Liver (tissue), 8 donors: ENCODE measurements at regions not wholly inside any gene's neighbourhood (a gene's known extent, or its start where the extent isn't known, plus 50 kb on each side); places are given as distances from the start of the nearest gene placed in this dataset.

Experiments
- DNase-seq: peaks from one replicate; pipeline ENCODE4 v3.0.0-alpha.2; 2017; ENCODE audit warnings: low spot score
- H3K27ac ChIP-seq, 2 donors: one replicate each; pipeline ENCODE4 v1.7.0; 2013; ENCODE audit warnings: inconsistent platforms in 2 of 2, low read length in 2 of 2, control low read depth in 1 of 2, low read depth in 1 of 2, mild to moderate bottlenecking in 1 of 2
- H3K27me3 ChIP-seq, 4 donors: one replicate each; pipeline versions ENCODE4 v1.6.1 to v1.7.0; 2013; ENCODE audit warnings: low read length in 3 of 4, inconsistent platforms in 1 of 4, mild to moderate bottlenecking in 1 of 4, moderate library complexity in 1 of 4; ENCODE audit not compliant: control insufficient read depth in 4 of 4, insufficient read depth in 4 of 4
- H3K36me3 ChIP-seq, 4 donors: one replicate each; pipeline versions ENCODE4 v1.6.1 to v1.7.0; 2013; ENCODE audit warnings: low read length in 3 of 4, mild to moderate bottlenecking in 3 of 4, low read depth in 1 of 4, moderate library complexity in 1 of 4; ENCODE audit not compliant: control insufficient read depth in 4 of 4, insufficient read depth in 3 of 4
- H3K4me1 ChIP-seq, 4 donors: one replicate each; pipeline versions ENCODE4 v1.6.1 to v1.7.0; 2013; ENCODE audit warnings: low read length in 3 of 4, mild to moderate bottlenecking in 3 of 4, moderate library complexity in 1 of 4; ENCODE audit not compliant: control insufficient read depth in 4 of 4, insufficient read depth in 4 of 4
- H3K4me3 ChIP-seq, 3 donors: one replicate each; pipeline versions ENCODE4 v1.6.1 to v1.7.0; 2013; ENCODE audit warnings: low read length in 3 of 3, control low read depth in 1 of 3, low read depth in 1 of 3, mild to moderate bottlenecking in 1 of 3
- H3K9ac ChIP-seq, 2 donors: one replicate each; pipeline ENCODE4 v1.7.0; 2013; ENCODE audit warnings: low read length in 2 of 2, mild to moderate bottlenecking in 2 of 2, moderate library complexity in 2 of 2, control low read depth in 1 of 2, low read depth in 1 of 2
- H3K9me3 ChIP-seq, 4 donors: one replicate each; pipeline versions ENCODE4 v1.6.1 to v1.7.0; 2013; ENCODE audit warnings: low read length in 3 of 4; ENCODE audit not compliant: control insufficient read depth in 4 of 4
- FOXA1 ChIP-seq: IDR thresholded peaks from 2 replicates; pipeline ENCODE4 v1.6.1; 2016; ENCODE audit warnings: antibody characterized with exemption
- FOXA2 ChIP-seq: IDR thresholded peaks from 2 replicates; pipeline ENCODE4 v1.6.1; 2016; ENCODE audit warnings: antibody characterized with exemption
- GABPA ChIP-seq, 2 donors: IDR thresholded peaks in 1 of 2; conservative IDR thresholded peaks in 1 of 2; 2 replicates each; pipeline ENCODE4 v1.6.1; 2016; ENCODE audit warnings: antibody characterized with exemption in 2 of 2, mild to moderate bottlenecking in 1 of 2, moderate library complexity in 1 of 2
- HNF4A ChIP-seq, 2 donors: conservative IDR thresholded peaks; 2 replicates each; pipeline ENCODE4 v1.6.1; 2016; ENCODE audit warnings: antibody characterized with exemption in 2 of 2, mild to moderate bottlenecking in 2 of 2
- HNF4G ChIP-seq: IDR thresholded peaks from 2 replicates; pipeline ENCODE4 v1.6.1; 2016; ENCODE audit warnings: antibody characterized with exemption
- JUND ChIP-seq, 2 donors: IDR thresholded peaks; 2 replicates each; pipeline ENCODE4 v1.6.1; 2016; ENCODE audit warnings: antibody characterized with exemption in 2 of 2
- RAD21 ChIP-seq, 2 donors: IDR thresholded peaks; 2 replicates each; pipeline ENCODE4 v1.6.1; 2016; ENCODE audit warnings: antibody characterized with exemption in 2 of 2, mild to moderate bottlenecking in 2 of 2
- RXRA ChIP-seq, 2 donors: IDR thresholded peaks; 2 replicates each; pipeline ENCODE4 v1.6.1; 2017 to 2018; ENCODE audit warnings: antibody characterized with exemption in 2 of 2, mild to moderate bottlenecking in 1 of 2
- TAF1 ChIP-seq: conservative IDR thresholded peaks from 2 replicates; pipeline ENCODE4 v1.6.1; 2016; ENCODE audit warnings: antibody characterized with exemption, mild to moderate bottlenecking
- YY1 ChIP-seq: IDR thresholded peaks from 2 replicates; pipeline ENCODE4 v1.6.1; 2016; ENCODE audit warnings: antibody characterized with exemption, mild to moderate bottlenecking
- WGBS: extraction: QIAGEN DNeasy Blood & Tissue Kit; methylation state at CpG from one replicate; pipeline ENCODE4 v1.1.7; 2013; 5-methylcytosine and 5-hydroxymethylcytosine counted together
- TF ChIP-seq, protein P1 (sequence below): IDR thresholded peaks from 2 replicates; pipeline ENCODE4 v1.6.1; 2016; ENCODE audit warnings: antibody characterized with exemption
- TF ChIP-seq, protein P2 (sequence below): IDR thresholded peaks from 2 replicates; pipeline ENCODE4 v1.6.1; 2016; ENCODE audit warnings: antibody characterized with exemption
- TF ChIP-seq, protein P3 (sequence below): IDR thresholded peaks from 2 replicates; pipeline ENCODE4 v1.6.1; 2016; ENCODE audit warnings: antibody characterized with exemption, mild to moderate bottlenecking
- TF ChIP-seq, protein P4 (sequence below): fragments of 150-350 bp; IDR thresholded peaks from 2 replicates; pipeline ENCODE4 v1.5.1; 2017; ENCODE audit warnings: improper control_type of control experiment, low read depth, low read length; ENCODE audit not compliant: missing input control
- donor health status: healthy.
- donor health status: healthy.
- donor health status: healthy.
- donor health status: healthy.
- donor health status: healthy.

DNA sequence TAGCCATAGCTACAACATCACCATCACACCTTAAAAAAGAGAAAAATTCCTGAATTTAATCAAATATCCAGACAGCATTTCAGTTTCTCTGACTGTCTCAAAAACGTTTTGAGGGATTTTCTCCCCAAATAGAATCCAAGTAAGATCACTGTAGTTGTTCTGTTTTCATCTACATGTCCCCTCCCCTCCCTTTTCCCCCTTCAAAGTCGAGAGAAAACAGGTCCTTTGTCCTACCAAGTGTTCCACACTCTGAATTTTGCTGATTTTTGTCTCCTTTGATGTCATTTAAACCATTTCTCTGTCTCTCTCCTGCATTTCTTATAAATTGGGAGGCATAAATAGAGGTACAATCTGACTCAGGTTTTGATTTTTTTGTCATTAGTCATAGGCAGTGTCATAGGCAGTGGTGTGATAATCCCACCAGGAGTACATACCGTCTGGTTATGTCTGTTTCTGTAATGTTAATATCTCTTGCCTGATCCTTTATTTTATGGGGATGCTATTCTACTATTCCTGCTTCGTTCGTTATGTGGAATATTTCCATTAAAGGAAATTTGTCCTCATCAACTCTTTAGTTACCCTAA is 348.6 kb downstream of the PTTG2 start (continued):
- TF ChIP-seq, protein P1, sequence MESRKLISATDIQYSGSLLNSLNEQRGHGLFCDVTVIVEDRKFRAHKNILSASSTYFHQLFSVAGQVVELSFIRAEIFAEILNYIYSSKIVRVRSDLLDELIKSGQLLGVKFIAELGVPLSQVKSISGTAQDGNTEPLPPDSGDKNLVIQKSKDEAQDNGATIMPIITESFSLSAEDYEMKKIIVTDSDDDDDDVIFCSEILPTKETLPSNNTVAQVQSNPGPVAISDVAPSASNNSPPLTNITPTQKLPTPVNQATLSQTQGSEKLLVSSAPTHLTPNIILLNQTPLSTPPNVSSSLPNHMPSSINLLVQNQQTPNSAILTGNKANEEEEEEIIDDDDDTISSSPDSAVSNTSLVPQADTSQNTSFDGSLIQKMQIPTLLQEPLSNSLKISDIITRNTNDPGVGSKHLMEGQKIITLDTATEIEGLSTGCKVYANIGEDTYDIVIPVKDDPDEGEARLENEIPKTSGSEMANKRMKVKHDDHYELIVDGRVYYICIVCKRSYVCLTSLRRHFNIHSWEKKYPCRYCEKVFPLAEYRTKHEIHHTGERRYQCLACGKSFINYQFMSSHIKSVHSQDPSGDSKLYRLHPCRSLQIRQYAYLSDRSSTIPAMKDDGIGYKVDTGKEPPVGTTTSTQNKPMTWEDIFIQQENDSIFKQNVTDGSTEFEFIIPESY: no peak

DNA sequence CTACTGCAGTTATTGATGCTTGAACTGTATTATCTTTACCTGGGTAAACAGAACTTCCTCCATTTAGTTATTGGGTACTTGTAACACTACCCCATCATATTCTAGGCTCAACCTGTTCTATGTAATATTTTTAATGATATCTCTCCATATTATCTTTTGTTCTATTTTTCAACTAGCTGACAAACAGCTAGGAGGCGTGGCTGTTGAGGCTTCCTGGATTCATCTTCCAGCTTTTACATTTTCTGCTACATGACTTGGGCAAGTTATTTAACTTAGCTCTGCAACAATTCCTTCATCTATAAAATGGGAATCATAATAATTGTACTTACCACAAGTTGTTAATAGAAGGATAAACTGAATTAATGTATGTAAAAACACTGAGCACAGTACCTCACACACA is 349.3 kb downstream of the PTTG2 start:
- no peak overlapping the region for H3K9ac ChIP-seq
- no peak overlapping the region for H3K27ac ChIP-seq
- TF ChIP-seq RXRA (IDR thresholded peaks at IDR 0.05) (no peak), RAD21 (IDR thresholded peaks at IDR 0.05) (no peak), HNF4G (no peak), FOXA2 (no peak), GABPA (IDR thresholded peaks at IDR 0.05 in 1 of 2, conservative IDR thresholded peaks at IDR 0.05 in 1 of 2) (no peak), HNF4A (conservative IDR thresholded peaks at IDR 0.05) (no peak), YY1 (no peak), FOXA1 (no peak), TAF1 (no peak), JUND (IDR thresholded peaks at IDR 0.05) (no peak)
- TF ChIP-seq, protein P2, sequence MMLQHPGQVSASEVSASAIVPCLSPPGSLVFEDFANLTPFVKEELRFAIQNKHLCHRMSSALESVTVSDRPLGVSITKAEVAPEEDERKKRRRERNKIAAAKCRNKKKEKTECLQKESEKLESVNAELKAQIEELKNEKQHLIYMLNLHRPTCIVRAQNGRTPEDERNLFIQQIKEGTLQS: no peak
- TF ChIP-seq, protein P3, sequence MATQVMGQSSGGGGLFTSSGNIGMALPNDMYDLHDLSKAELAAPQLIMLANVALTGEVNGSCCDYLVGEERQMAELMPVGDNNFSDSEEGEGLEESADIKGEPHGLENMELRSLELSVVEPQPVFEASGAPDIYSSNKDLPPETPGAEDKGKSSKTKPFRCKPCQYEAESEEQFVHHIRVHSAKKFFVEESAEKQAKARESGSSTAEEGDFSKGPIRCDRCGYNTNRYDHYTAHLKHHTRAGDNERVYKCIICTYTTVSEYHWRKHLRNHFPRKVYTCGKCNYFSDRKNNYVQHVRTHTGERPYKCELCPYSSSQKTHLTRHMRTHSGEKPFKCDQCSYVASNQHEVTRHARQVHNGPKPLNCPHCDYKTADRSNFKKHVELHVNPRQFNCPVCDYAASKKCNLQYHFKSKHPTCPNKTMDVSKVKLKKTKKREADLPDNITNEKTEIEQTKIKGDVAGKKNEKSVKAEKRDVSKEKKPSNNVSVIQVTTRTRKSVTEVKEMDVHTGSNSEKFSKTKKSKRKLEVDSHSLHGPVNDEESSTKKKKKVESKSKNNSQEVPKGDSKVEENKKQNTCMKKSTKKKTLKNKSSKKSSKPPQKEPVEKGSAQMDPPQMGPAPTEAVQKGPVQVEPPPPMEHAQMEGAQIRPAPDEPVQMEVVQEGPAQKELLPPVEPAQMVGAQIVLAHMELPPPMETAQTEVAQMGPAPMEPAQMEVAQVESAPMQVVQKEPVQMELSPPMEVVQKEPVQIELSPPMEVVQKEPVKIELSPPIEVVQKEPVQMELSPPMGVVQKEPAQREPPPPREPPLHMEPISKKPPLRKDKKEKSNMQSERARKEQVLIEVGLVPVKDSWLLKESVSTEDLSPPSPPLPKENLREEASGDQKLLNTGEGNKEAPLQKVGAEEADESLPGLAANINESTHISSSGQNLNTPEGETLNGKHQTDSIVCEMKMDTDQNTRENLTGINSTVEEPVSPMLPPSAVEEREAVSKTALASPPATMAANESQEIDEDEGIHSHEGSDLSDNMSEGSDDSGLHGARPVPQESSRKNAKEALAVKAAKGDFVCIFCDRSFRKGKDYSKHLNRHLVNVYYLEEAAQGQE: no peak
- TF ChIP-seq, protein P4, sequence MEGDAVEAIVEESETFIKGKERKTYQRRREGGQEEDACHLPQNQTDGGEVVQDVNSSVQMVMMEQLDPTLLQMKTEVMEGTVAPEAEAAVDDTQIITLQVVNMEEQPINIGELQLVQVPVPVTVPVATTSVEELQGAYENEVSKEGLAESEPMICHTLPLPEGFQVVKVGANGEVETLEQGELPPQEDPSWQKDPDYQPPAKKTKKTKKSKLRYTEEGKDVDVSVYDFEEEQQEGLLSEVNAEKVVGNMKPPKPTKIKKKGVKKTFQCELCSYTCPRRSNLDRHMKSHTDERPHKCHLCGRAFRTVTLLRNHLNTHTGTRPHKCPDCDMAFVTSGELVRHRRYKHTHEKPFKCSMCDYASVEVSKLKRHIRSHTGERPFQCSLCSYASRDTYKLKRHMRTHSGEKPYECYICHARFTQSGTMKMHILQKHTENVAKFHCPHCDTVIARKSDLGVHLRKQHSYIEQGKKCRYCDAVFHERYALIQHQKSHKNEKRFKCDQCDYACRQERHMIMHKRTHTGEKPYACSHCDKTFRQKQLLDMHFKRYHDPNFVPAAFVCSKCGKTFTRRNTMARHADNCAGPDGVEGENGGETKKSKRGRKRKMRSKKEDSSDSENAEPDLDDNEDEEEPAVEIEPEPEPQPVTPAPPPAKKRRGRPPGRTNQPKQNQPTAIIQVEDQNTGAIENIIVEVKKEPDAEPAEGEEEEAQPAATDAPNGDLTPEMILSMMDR: no peak
- H3K36me3 ChIP-seq: no peaks in the 10 kb centered on the region
- H3K4me3 ChIP-seq: no peak overlapping the region
- DNase-seq: no peak
- no peaks in the 10 kb centered on the region for H3K27me3 ChIP-seq
- H3K9me3 ChIP-seq: no peaks in the 10 kb centered on the region
- 95% methylated on average over 1 of the region's 1 CpG for WGBS
- no peaks in the 10 kb centered on the region for H3K4me1 ChIP-seq
